BJ (cell line): ENCODE measurements at regions not wholly inside any gene's neighbourhood (a gene's known extent, or its start where the extent isn't known, plus 50 kb on each side); places are given as distances from the start of the nearest gene placed in this dataset.

Experiments
- CTCF ChIA-PET: fragments of 350-600 bp; formaldehyde crosslinking; extraction: SDS; loops from one replicate; lab custom pipeline; 2021; ENCODE audit warnings: antibody characterized with exemption, inconsistent platforms; lab: Yijun Ruan, JAX
- POLR2A ChIA-PET: fragments of 300-600 bp; sonication (Branson Sonifier 250); formaldehyde crosslinking; extraction: SDS; loops from one replicate; lab custom pipeline; 2021; ENCODE audit warnings: antibody characterized with exemption; lab: Charles Lee
- DNase-seq: peaks from one replicate; pipeline ENCODE4 v3.0.0-alpha.2; 2011; ENCODE audit warnings: low read depth
- H3K27me3 ChIP-seq: 2 replicates; pipeline ENCODE4 v1.6.0; 2011; ENCODE audit warnings: low read length; ENCODE audit not compliant: control insufficient read depth, insufficient read depth
- H3K36me3 ChIP-seq: 2 replicates; pipeline ENCODE4 v1.5.1; 2011; ENCODE audit warnings: low read length; ENCODE audit not compliant: control insufficient read depth, insufficient read depth
- H3K4me3 ChIP-seq: 2 replicates; pipeline ENCODE4 v1.5.1; 2011; ENCODE audit warnings: low read depth, mild to moderate bottlenecking, control low read depth, low read length
- TF ChIP-seq, protein P1 (sequence below): IDR thresholded peaks from 2 replicates; pipeline ENCODE4 v1.5.1; 2011; ENCODE audit warnings: low read depth, mild to moderate bottlenecking, control low read depth, inconsistent platforms, low read length, moderate library complexity; ENCODE audit not compliant: insufficient read depth

DNA sequence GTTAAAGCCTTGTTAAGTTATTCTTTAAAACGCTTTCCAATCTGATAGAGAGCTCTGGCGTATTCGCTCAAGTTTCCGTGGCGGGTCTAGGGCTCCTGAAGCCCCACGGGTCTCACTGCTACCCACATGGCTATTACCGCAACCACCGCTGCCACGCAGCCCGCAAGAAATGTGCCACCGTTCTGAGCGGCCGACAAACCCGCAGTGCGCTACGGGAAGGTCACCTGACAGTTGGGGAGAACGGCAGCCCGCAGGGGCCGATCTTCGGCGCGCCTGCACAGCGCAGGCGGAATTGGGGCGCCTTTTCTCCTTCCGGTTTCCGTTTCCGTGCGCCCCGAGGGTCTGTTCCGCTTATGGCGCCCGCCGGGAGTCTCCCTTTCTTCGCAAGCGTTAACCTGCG is 76.6 kb upstream of the SNRPN start:
- H3K27me3 ChIP-seq = no peaks in the 10 kb centered on the region
- H3K36me3 ChIP-seq = no peaks in the 10 kb centered on the region
- ChIA-PET CTCF (no interaction called here), POLR2A (no interaction called here)
- peak overlapping the region; percentile 34 for H3K4me3 ChIP-seq
- TF ChIP-seq, protein P1, sequence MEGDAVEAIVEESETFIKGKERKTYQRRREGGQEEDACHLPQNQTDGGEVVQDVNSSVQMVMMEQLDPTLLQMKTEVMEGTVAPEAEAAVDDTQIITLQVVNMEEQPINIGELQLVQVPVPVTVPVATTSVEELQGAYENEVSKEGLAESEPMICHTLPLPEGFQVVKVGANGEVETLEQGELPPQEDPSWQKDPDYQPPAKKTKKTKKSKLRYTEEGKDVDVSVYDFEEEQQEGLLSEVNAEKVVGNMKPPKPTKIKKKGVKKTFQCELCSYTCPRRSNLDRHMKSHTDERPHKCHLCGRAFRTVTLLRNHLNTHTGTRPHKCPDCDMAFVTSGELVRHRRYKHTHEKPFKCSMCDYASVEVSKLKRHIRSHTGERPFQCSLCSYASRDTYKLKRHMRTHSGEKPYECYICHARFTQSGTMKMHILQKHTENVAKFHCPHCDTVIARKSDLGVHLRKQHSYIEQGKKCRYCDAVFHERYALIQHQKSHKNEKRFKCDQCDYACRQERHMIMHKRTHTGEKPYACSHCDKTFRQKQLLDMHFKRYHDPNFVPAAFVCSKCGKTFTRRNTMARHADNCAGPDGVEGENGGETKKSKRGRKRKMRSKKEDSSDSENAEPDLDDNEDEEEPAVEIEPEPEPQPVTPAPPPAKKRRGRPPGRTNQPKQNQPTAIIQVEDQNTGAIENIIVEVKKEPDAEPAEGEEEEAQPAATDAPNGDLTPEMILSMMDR = no peak
- no peak for DNase-seq

DNA sequence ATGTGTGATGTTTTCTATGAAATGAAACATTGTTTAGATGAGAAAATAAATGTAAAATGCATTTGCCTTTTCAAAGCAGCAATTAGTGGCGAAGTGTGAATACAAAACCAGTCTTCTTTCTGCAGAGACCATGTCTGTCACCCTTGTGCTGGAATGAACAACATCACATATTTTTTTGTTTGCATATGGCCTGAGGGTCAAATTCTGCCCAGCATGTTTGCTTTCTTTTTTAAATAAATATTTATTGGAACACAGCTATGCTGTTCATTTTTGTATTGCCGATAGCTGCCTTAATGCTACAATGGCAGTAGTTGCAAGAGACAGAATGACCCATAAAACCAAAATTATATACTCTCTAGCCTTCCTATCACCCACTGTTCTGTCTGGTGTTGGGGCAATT is 75.3 kb upstream of the SNRPN start:
- ChIA-PET POLR2A (no interaction called here), CTCF (no interaction called here)
- Histone ChIP-seq H3K4me3 (no peak overlapping the region), H3K36me3 (no peaks in the 10 kb centered on the region), H3K27me3 (no peaks in the 10 kb centered on the region)
- no peak for DNase-seq
- TF ChIP-seq, protein P1 = no peak

DNA sequence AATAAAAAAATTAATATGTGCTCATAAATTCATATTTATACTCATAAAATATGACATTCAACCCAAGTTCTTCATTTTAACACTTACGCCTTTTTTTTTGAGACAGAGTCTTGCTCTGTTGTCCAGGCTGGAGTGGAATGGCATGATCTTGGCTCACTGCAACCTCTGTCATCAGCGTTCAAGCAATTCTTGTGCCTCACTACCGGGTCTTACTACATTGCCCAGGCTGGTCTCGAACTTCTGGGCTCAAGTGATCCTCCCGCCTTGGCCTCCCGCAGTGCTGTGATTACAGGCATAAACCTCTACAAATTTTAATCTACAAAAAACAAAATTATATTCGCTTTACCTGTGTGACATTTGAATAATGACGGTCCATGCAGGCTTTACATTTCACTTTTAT is 74.1 kb upstream of the SNRPN start:
- Histone ChIP-seq H3K27me3 (no peaks in the 10 kb centered on the region), H3K36me3 (no peaks in the 10 kb centered on the region), H3K4me3 (no peak overlapping the region)
- no peak for DNase-seq
- TF ChIP-seq, protein P1 = no peak
- ChIA-PET POLR2A (no interaction called here), CTCF (no interaction called here)

DNA sequence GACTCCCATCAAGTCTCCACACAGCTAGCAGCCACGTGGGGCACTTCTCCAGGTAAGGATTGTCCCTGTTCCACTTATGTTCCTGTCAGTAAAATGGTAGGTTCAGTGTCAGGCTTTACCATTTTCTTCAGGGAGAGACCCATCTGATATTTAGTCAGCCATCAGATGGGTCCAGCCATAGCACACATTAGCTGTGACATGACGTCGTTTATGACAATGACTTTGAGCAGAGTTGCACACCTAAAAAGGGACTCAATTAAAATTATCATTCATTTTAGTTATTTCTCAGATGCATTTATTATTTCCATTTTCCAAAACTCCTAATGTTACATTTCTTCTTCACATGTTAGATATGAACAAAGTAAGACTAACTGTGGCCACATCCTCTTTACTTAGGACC is 68.2 kb upstream of the SNRPN start:
- TF ChIP-seq, protein P1 = no peak
- no peak for DNase-seq

DNA sequence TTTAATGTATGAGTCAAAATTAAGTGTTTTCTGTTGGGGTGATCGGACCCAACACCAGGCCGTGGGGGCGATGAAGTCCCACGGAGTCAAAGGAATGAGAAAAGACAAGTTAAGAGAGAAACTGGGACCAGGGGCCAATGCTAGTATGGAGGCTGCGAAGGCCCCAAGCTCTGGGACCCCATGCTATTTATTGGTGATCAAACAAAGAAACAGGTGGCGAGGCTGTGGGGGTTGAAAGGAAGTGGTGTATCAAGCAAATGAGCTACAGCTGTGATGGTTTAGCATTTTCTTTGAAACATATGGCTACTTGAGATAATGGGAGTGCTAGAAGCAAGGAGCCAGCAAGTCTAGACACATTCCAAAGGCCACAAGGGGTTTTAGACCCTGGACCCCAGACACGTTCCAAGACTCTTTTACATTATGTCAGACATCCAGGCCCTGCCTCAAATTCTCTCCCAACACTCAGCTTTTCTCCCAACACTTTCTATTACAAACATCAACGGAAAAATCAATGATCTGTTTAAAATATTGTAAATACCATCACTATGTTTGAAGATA is 56.0 kb upstream of the SNRPN start:
- Histone ChIP-seq H3K36me3 (no peaks in the 10 kb centered on the region), H3K4me3 (no peak overlapping the region), H3K27me3 (no peaks in the 10 kb centered on the region)
- POLR2A ChIA-PET = no interaction called here
- no peak for DNase-seq
- CTCF ChIA-PET = no interaction called here
- TF ChIP-seq, protein P1 = no peak

More for the DNA sequence above, 68.2 kb upstream of the SNRPN start:
- POLR2A ChIA-PET = no interaction called here
- no peak overlapping the region for H3K4me3 ChIP-seq
- no peaks in the 10 kb centered on the region for H3K27me3 ChIP-seq
- no peaks in the 10 kb centered on the region for H3K36me3 ChIP-seq
- CTCF ChIA-PET = no interaction called here
